BJ (cell line): ENCODE measurements at regions not wholly inside any gene's neighbourhood (a gene's known extent, or its start where the extent isn't known, plus 50 kb on each side); places are given as distances from the start of the nearest gene placed in this dataset.

Experiments used
- CTCF ChIA-PET: fragments of 350-600 bp; formaldehyde crosslinking; extraction: SDS; loops from one replicate; lab custom pipeline; 2021; ENCODE audit warnings: antibody characterized with exemption, inconsistent platforms; lab: Yijun Ruan, JAX
- POLR2A ChIA-PET: fragments of 300-600 bp; sonication (Branson Sonifier 250); formaldehyde crosslinking; extraction: SDS; loops from one replicate; lab custom pipeline; 2021; ENCODE audit warnings: antibody characterized with exemption; lab: Charles Lee
- DNase-seq: peaks from one replicate; pipeline ENCODE4 v3.0.0-alpha.2; 2011; ENCODE audit warnings: low read depth
- H3K27me3 ChIP-seq: 2 replicates; pipeline ENCODE4 v1.6.0; 2011; ENCODE audit warnings: low read length; ENCODE audit not compliant: control insufficient read depth, insufficient read depth
- H3K36me3 ChIP-seq: 2 replicates; pipeline ENCODE4 v1.5.1; 2011; ENCODE audit warnings: low read length; ENCODE audit not compliant: control insufficient read depth, insufficient read depth
- H3K4me3 ChIP-seq: 2 replicates; pipeline ENCODE4 v1.5.1; 2011; ENCODE audit warnings: low read depth, mild to moderate bottlenecking, control low read depth, low read length
- CTCF ChIP-seq: IDR thresholded peaks from 2 replicates; pipeline ENCODE4 v1.5.1; 2011; ENCODE audit warnings: low read depth, mild to moderate bottlenecking, control low read depth, inconsistent platforms, low read length, moderate library complexity; ENCODE audit not compliant: insufficient read depth

- Histone ChIP-seq H3K36me3 (no peaks in the 10 kb centered on the region), H3K27me3 (peaks cover 3% of the 10 kb centered on the region; the same call in 1 of the 2 replicates), H3K4me3 (no peak overlapping the region)
- DNase-seq = no peak
- CTCF ChIA-PET = no interaction called here
- POLR2A ChIA-PET = no interaction called here
- TF ChIP-seq CTCF = no peak
Observed at GRCh38 chr22:26849575-26849974, 192.2 kb downstream of the MIAT start.

- ChIA-PET POLR2A (no interaction called here), CTCF (interaction anchor here (0.8 to 1.0 kb wide), 3 partner anchors 9 to 15 kb away, joined by 3 read pairs; no protein-coding TSS in a partner anchor)
- H3K36me3 ChIP-seq = no peaks in the 10 kb centered on the region
- DNase-seq = no peak
- H3K27me3 ChIP-seq = peaks cover 4% of the 10 kb centered on the region
- no peak overlapping the region for H3K4me3 ChIP-seq
- TF ChIP-seq CTCF = no peak
Observed at GRCh38 chr22:26851125-26851524, 193.7 kb downstream of the MIAT start.

- H3K4me3 ChIP-seq = no peak overlapping the region
- no peak for TF ChIP-seq CTCF
- POLR2A ChIA-PET = no interaction called here
- DNase-seq = no peak
- H3K27me3 ChIP-seq = peaks cover 8% of the 10 kb centered on the region
- CTCF ChIA-PET = interaction anchor here (0.7 to 1.2 kb wide), 3 partner anchors 8 to 143 kb away, joined by 3 to 5 read pairs (median 3); no protein-coding TSS in a partner anchor
- no peaks in the 10 kb centered on the region for H3K36me3 ChIP-seq
Observed at GRCh38 chr22:26852176-26852575, 194.8 kb downstream of the MIAT start.

DNA sequence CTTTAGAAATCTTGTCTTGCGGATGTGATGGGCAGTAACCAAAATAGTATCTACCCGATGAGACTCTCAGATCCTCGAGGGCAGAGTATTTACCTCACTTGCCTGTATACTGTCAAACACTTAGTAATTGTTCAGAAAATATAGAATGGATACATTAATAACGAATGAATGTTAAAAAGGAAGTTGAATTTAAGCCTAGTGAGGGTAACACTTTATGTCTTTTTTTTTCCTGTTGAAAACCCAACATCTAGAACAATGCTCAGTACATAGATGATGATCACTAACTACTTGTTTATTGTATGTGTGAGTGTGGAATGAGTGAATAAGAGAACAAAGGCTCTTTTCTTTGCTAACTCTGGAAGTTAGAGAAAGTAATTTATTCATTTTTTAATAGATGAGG lies 195.7 kb downstream of the MIAT start:
- CTCF ChIA-PET = interaction anchor here (1.2 kb wide), 1 partner anchor 9 kb away, joined by 5 read pairs; no protein-coding TSS in a partner anchor
- no peak for TF ChIP-seq CTCF

DNA sequence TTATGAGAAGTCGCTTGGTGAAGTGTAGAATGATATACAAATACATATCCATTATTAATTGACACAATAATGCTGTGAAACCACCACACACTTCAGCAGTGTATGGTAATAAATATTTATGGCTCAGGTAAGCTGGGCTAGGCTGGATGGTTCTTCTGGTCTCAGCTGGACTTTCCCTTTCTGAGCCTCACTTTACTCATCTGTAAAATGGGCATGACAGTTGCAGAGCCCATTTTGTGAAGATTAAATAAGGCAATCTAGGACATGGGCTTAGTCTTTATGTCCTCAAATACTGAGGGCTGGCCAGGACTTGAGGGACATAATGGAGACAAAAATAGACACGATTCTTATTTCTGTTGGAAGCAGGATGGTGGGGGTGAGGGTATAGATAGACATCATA lies 196.1 kb downstream of the MIAT start:
- Histone ChIP-seq H3K27me3 (peaks cover 10% of the 10 kb centered on the region), H3K36me3 (no peaks in the 10 kb centered on the region), H3K4me3 (no peak overlapping the region)
- TF ChIP-seq CTCF = no peak
- POLR2A ChIA-PET = no interaction called here
- CTCF ChIA-PET = interaction anchor here (1.0 kb wide), 1 partner anchor 28 kb away, joined by 3 read pairs; no protein-coding TSS in a partner anchor
- no peak for DNase-seq

More for the DNA sequence above, 195.7 kb downstream of the MIAT start:
- no peak for DNase-seq
- no peaks in the 10 kb centered on the region for H3K36me3 ChIP-seq
- H3K27me3 ChIP-seq = peaks cover 10% of the 10 kb centered on the region
- H3K4me3 ChIP-seq = no peak overlapping the region
- POLR2A ChIA-PET = no interaction called here
